Heart left ventricle (tissue), 16 donors: ENCODE measurements at regions not wholly inside any gene's neighbourhood (a gene's known extent, or its start where the extent isn't known, plus 50 kb on each side); places are given as distances from the start of the nearest gene placed in this dataset.

Source experiments
- ATAC-seq, 4 donors: fragments of 200-7000 bp; cut with Tn5 transposase; one replicate each; pipeline ENCODE4 v1.9.1; 2020 to 2022; ENCODE audit warnings: moderate library complexity in 4 of 4, mild to moderate bottlenecking in 3 of 4, moderate number of reproducible peaks in 1 of 4
- DNase-seq, 5 donors: peaks; one replicate each; pipeline ENCODE4 v3.0.0-alpha.2; 2020
- H3K27ac ChIP-seq, 12 donors: fragments of 200-600 bp; sonication (generic) in 4 of 12; one replicate each; pipeline versions ENCODE4 v1.5.0 to v1.8.0; 2016 to 2022; ENCODE audit warnings: mild to moderate bottlenecking in 2 of 12
- H3K27me3 ChIP-seq, 9 donors: fragments of 200-600 bp; sonication (generic) in 2 of 9; one replicate each; pipeline versions ENCODE4 v1.5.1 to v1.8.0; 2016 to 2022; ENCODE audit warnings: mild to moderate bottlenecking in 3 of 9
- H3K36me3 ChIP-seq, 9 donors: fragments of 200-600 bp; sonication (generic) in 2 of 9; one replicate each; pipeline versions ENCODE4 v1.5.0 to v1.8.0; 2018 to 2022; ENCODE audit warnings: mild to moderate bottlenecking in 2 of 9
- H3K4me1 ChIP-seq, 12 donors: fragments of 200-600 bp; sonication (generic) in 4 of 12; one replicate each; pipeline versions ENCODE4 v1.5.0 to v1.8.0; 2016 to 2022; ENCODE audit warnings: mild to moderate bottlenecking in 3 of 12
- H3K4me3 ChIP-seq, 12 donors: fragments of 200-600 bp; sonication (generic) in 4 of 12; one replicate each; pipeline versions ENCODE4 v1.5.0 to v1.8.0; 2017 to 2022; ENCODE audit warnings: mild to moderate bottlenecking in 9 of 12, moderate library complexity in 4 of 12
- H3K9me3 ChIP-seq, 12 donors: fragments of 200-600 bp; sonication (generic) in 4 of 12; one replicate each; pipeline versions ENCODE4 v1.5.0 to v1.8.0; 2016 to 2022; ENCODE audit warnings: mild to moderate bottlenecking in 1 of 12
- POLR2A ChIP-seq, 2 donors: fragments of 450-650 bp; IDR thresholded peaks; one replicate each; pipeline ENCODE4 v1.6.1; 2017; ENCODE audit warnings: antibody characterized with exemption in 2 of 2, mild to moderate bottlenecking in 2 of 2, moderate library complexity in 2 of 2
- WGBS, 4 donors: extraction: QIAGEN DNeasy Blood & Tissue Kit in 2 of 4; methylation state at CpG; one replicate each; pipeline versions ENCODE4 v1.1.5 to v1.1.7; 2013 to 2018; 5-methylcytosine and 5-hydroxymethylcytosine counted together
- intact Hi-C, 10 donors: fragments of 100-400 bp; cut with DNase I; formaldehyde crosslinking; loops; one replicate each; pipeline versions ENCODE4 v1.11.1 to v1.14.2; 2022
- TF ChIP-seq, protein P1 (sequence below), 12 donors: fragments of 200-600 bp; sonication (generic) in 4 of 12; IDR thresholded peaks; one replicate each; pipeline versions ENCODE4 v1.5.0 to v1.8.0; 2018 to 2022; ENCODE audit warnings: antibody characterized with exemption in 12 of 12, mild to moderate bottlenecking in 5 of 12
- donor health status: ischemic (EF 13 %, LVEDD 7.1; RV severe dilation, severe dysfunction).
- donor health status: healthy with polysubstance abuse.
- donor health status: DM: no; HTN: yes; CAD: no.
- donor health status: DM: no; HTN: no; CAD: no.
- donor health status: ischemic (EF 25% LVEDD 6.9; RV normal size, moderate dysfunction).
- donor health status: ischemic (EF 25% LVEDD 5.7; RV mildly dilated, moderate dysfunction).
- donor health status: healthy.
- donor health status: DM: yes; HTN: yes; CAD: no.
- donor health status: ischemic (EF 35%, LVEDD 5.7; RV mildly dilated, moderate dysfunction).
- donor health status: nonischemic (EF 11% LVEDD 7.7; RV severe dilation, severe dysfunction).
- donor health status: DM: yes; HTN: yes; CAD: no.
- donor health status: PGD.
- donor health status: ischemic (EF 29% LVEDD 5.4; RV normal size, mild dysfunction).
- donor health status: nonischemic (EF 23%, LVEDD 6.1; RV moderate dilation, normal function).

DNA sequence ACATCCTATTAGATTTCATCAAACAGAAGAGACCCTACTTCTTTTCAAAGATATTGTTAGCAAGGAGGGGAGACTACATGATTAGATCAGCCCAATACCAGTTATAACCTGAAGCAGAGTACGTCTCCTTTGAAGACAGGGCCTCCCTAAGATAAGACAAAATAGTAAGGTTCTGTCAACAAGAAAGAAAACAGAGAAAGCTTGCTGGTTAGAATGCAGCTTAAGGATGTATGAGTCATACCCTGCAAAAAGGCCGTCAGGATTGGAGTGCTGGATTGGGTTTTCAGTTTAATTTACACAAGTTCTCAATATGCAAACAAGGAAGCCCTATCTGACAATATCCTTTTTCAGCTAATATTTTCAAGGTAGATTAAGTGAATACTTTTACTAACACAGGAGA lies 1581.2 kb upstream of the WWC1 start:
- Histone ChIP-seq H3K4me1 (peaks cover 0 to 9% (median 0%) of the 10 kb centered on the region in 12 donors), H3K4me3 (no peak overlapping the region), H3K27ac (no peak overlapping the region), H3K36me3 (no peaks in the 10 kb centered on the region), H3K27me3 (no peaks in the 10 kb centered on the region), H3K9me3 (peaks cover 0 to 6% (median 0%) of the 10 kb centered on the region in 12 donors)
- ATAC-seq (no peak), DNase-seq (no peak)
- TF ChIP-seq, protein P1, sequence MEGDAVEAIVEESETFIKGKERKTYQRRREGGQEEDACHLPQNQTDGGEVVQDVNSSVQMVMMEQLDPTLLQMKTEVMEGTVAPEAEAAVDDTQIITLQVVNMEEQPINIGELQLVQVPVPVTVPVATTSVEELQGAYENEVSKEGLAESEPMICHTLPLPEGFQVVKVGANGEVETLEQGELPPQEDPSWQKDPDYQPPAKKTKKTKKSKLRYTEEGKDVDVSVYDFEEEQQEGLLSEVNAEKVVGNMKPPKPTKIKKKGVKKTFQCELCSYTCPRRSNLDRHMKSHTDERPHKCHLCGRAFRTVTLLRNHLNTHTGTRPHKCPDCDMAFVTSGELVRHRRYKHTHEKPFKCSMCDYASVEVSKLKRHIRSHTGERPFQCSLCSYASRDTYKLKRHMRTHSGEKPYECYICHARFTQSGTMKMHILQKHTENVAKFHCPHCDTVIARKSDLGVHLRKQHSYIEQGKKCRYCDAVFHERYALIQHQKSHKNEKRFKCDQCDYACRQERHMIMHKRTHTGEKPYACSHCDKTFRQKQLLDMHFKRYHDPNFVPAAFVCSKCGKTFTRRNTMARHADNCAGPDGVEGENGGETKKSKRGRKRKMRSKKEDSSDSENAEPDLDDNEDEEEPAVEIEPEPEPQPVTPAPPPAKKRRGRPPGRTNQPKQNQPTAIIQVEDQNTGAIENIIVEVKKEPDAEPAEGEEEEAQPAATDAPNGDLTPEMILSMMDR (IDR thresholded peaks at IDR 0.05), result no peak
- TF ChIP-seq POLR2A (IDR thresholded peaks at IDR 0.05), result no peak
- intact Hi-C loops, result no loop called here
- WGBS, 4 donors, result 44 to 61% (median 51%) methylated on average over 2 of the region's 2 CpGs

DNA sequence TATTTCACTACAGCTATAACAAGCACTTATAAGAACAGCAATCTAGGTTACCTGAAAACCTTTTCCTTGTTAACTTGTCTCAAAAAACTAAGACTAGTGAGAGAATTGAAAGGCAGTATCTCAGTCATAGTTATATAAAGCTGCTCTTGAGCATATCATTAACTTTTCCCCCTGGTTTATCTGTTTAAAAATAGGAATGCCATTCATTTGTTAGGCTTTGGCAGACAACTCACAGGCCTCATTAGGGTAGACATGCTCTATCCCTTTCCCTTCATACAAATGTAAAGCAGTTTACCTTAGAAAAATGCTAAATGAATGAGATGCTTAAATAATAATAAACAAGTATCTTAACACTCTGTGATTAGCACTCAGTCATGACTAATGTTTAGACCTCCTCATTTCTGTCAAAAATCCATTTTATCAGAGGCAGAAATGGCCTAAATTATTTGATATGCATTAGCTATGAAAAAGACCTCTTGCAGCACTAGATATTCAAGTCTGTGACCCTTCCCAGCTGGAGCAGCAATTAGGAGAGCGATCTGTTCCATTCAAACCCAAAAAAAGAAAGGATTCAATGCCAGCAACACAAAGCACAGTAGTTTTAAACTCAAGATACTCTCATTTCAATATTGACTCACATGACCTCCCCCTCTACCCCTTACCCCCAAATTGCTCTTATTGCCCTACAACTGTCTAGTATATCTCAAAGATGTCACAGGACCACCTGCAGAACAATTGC lies 1578.8 kb upstream of the WWC1 start:
- Histone ChIP-seq H3K36me3 (no peaks in the 10 kb centered on the region), H3K27me3 (no peaks in the 10 kb centered on the region), H3K4me3 (no peak overlapping the region), H3K27ac (peak overlapping the region in 1 of 12 donors; percentile 50), H3K9me3 (peaks cover 0 to 6% (median 0%) of the 10 kb centered on the region in 12 donors), H3K4me1 (peaks cover 0 to 9% (median 0%) of the 10 kb centered on the region in 12 donors)
- no peak for DNase-seq
- TF ChIP-seq POLR2A (IDR thresholded peaks at IDR 0.05), result no peak
- TF ChIP-seq, protein P1 (IDR thresholded peaks at IDR 0.05), result no peak
- intact Hi-C loops, result no loop called here
- 39 to 54% (median 51%) methylated on average over 1 of the region's 1 CpG for WGBS, 4 donors
- peak in 3 of 4 donors; percentile 34 to 47 (median 44) for ATAC-seq

DNA sequence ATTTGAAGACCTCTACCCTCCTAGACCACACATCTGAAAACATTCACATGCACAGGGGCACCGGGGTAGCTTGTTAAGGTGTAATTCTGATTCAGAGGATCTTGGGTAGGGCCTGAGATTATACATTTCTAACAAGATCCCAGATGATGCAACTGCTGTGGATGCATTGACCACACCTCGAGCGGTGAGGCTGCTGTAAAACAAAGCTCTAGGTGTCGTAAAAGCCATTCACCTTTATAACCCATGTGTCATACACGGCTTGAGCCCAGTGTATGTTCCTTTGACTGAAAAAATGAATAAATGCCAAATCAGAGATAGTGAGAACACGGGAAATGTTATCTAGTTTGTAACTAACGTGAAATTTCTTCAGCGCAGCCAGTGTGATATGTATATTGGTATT lies 1578.2 kb upstream of the WWC1 start:
- H3K27ac ChIP-seq, result no peak overlapping the region
- no peaks in the 10 kb centered on the region for H3K27me3 ChIP-seq
- TF ChIP-seq, protein P1 (IDR thresholded peaks at IDR 0.05), result no peak
- no peak for TF ChIP-seq POLR2A (IDR thresholded peaks at IDR 0.05)
- peaks cover 0 to 6% (median 0%) of the 10 kb centered on the region in 12 donors for H3K9me3 ChIP-seq
- H3K4me1 ChIP-seq, result peaks cover 0 to 9% (median 0%) of the 10 kb centered on the region in 12 donors
- 77 to 87% (median 79%) methylated on average over 8 of the region's 8 CpGs for WGBS, 4 donors
- ATAC-seq, result no peak
- intact Hi-C loops, result no loop called here
- DNase-seq, result no peak
- H3K4me3 ChIP-seq, result no peak overlapping the region
- H3K36me3 ChIP-seq, result no peaks in the 10 kb centered on the region

DNA sequence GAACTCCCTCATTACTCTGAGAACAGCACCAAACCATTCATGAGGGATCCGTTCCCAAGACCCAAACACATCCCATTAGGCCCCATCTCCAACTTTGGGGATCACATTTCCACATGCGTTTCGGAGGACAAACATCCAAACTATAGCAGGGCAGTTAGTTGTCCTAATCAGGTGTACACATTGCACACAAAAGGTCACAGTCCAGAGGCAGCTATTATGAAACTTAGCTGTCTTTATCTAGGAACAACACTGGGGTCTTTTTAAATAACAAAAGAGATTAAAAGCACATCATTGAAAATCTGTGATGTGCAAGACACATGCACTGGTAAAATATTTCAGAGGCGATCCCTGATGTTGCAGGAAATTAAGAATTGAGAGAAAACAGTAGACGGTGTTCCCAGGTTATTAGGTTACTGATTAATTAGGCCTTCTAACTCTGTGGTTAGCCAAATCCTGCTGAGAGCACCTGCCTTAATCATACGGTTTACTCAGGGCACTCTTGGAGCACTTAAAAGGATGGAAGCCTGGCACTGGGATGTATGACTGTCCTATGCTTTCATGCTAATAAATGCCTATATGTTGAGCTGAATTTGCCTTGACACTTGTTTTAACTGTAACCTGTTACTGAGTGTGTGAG lies 1574.5 kb upstream of the WWC1 start:
- no peaks in the 10 kb centered on the region for H3K9me3 ChIP-seq
- intact Hi-C loops, result no loop called here
- H3K27ac ChIP-seq, result no peak overlapping the region
- TF ChIP-seq POLR2A (IDR thresholded peaks at IDR 0.05), result no peak
- TF ChIP-seq, protein P1 (IDR thresholded peaks at IDR 0.05), result no peak
- DNase-seq (no peak), ATAC-seq (no peak)
- peaks cover 0 to 9% (median 0%) of the 10 kb centered on the region in 12 donors for H3K4me1 ChIP-seq
- H3K36me3 ChIP-seq, result no peaks in the 10 kb centered on the region
- H3K4me3 ChIP-seq, result no peak overlapping the region
- no peaks in the 10 kb centered on the region for H3K27me3 ChIP-seq
- 77 to 85% (median 80%) methylated on average over 6 of the region's 6 CpGs for WGBS, 4 donors
